ENCODE measurements at regions not wholly inside any gene's neighbourhood (a gene's known extent, or its start where the extent isn't known, plus 50 kb on each side); places are given as distances from the start of the nearest gene placed in this dataset.

- no peaks in the 10 kb centered on the region for H4K20me1 ChIP-seq (ENCODE audit: insufficient read depth, low read length)
- no peaks in the 10 kb centered on the region for H3K9me3 ChIP-seq (ENCODE audit: insufficient read depth, low read length)
- no peaks in the 10 kb centered on the region for H3K36me3 ChIP-seq (replicated peaks; ENCODE audit: low read depth, low read length)
- no peak overlapping the region for H3K9ac ChIP-seq (ENCODE audit: low read length)
- H2AFZ ChIP-seq (ENCODE audit: low read depth, low read length), result no peak overlapping the region
- H3K79me2 ChIP-seq (ENCODE audit: low read length), result no peaks in the 10 kb centered on the region
- H3K27me3 ChIP-seq (ENCODE audit: low read depth, low read length), result peaks cover 59% of the 10 kb centered on the region
- no peak overlapping the region for H3K4me2 ChIP-seq (ENCODE audit: low read length)
- H3K4me3 ChIP-seq (ENCODE audit: low read length), result no peak overlapping the region
- TF ChIP-seq CTCF (IDR thresholded peaks at IDR 0.05; ENCODE audit: low read depth, low read length), result no peak
- TF ChIP-seq EZH2phosphoT487 (IDR thresholded peaks at IDR 0.05; ENCODE audit: low read depth), result no peak
- peaks cover 10% of the 10 kb centered on the region for H3K4me1 ChIP-seq (ENCODE audit: low read length)
- no peak overlapping the region for H3K27ac ChIP-seq (ENCODE audit: low read length)
These were observed 119.5 kb upstream of the TNRC6C start for GRCh38 chr17:77838748-77839697.

GRCh38 chr17:77839698-77840512 is 118.6 kb upstream of the TNRC6C start:
- H2AFZ ChIP-seq (ENCODE audit: low read depth, low read length), result no peak overlapping the region

GRCh38 chr17:77840513-77841165 is 117.9 kb upstream of the TNRC6C start:
- no peaks in the 10 kb centered on the region for H3K9me3 ChIP-seq (ENCODE audit: insufficient read depth, low read length)
- no peaks in the 10 kb centered on the region for H3K79me2 ChIP-seq (ENCODE audit: low read length)
- no peaks in the 10 kb centered on the region for H4K20me1 ChIP-seq (ENCODE audit: insufficient read depth, low read length)
- no peaks in the 10 kb centered on the region for H3K36me3 ChIP-seq (replicated peaks; ENCODE audit: low read depth, low read length)
- H3K9ac ChIP-seq (ENCODE audit: low read length), result no peak overlapping the region
- H3K27ac ChIP-seq (ENCODE audit: low read length), result no peak overlapping the region
- peaks cover 6% of the 10 kb centered on the region for H3K4me1 ChIP-seq (ENCODE audit: low read length)
- no peak for TF ChIP-seq EZH2phosphoT487 (IDR thresholded peaks at IDR 0.05; ENCODE audit: low read depth)
- no peak for TF ChIP-seq CTCF (IDR thresholded peaks at IDR 0.05; ENCODE audit: low read depth, low read length)
- H3K4me2 ChIP-seq (ENCODE audit: low read length), result no peak overlapping the region
- peaks cover 50% of the 10 kb centered on the region for H3K27me3 ChIP-seq (ENCODE audit: low read depth, low read length)
- no peak overlapping the region for H3K4me3 ChIP-seq (ENCODE audit: low read length)
- H2AFZ ChIP-seq (ENCODE audit: low read depth, low read length), result no peak overlapping the region

More at GRCh38 chr17:77839698-77840512, 118.6 kb upstream of the TNRC6C start:
- Histone ChIP-seq H3K27me3 (ENCODE audit: low read depth, low read length) (peaks cover 53% of the 10 kb centered on the region), H3K27ac (ENCODE audit: low read length) (no peak overlapping the region), H3K4me1 (ENCODE audit: low read length) (peaks cover 6% of the 10 kb centered on the region), H3K36me3 (replicated peaks; ENCODE audit: low read depth, low read length) (no peaks in the 10 kb centered on the region), H3K4me3 (ENCODE audit: low read length) (no peak overlapping the region), H4K20me1 (ENCODE audit: insufficient read depth, low read length) (no peaks in the 10 kb centered on the region), H3K9ac (ENCODE audit: low read length) (no peak overlapping the region), H3K4me2 (ENCODE audit: low read length) (no peak overlapping the region), H3K79me2 (ENCODE audit: low read length) (no peaks in the 10 kb centered on the region), H3K9me3 (ENCODE audit: insufficient read depth, low read length) (no peaks in the 10 kb centered on the region)
- no peak for TF ChIP-seq CTCF (IDR thresholded peaks at IDR 0.05; ENCODE audit: low read depth, low read length)
- TF ChIP-seq EZH2phosphoT487 (IDR thresholded peaks at IDR 0.05; ENCODE audit: low read depth), result no peak

All from OCI-LY3 (cell line).